ENCODE measurements at regions not wholly inside any gene's neighbourhood (a gene's known extent, or its start where the extent isn't known, plus 50 kb on each side); places are given as distances from the start of the nearest gene placed in this dataset.
"Not testable (repeated sequence)": the region's sequence is repeated elsewhere in the genome, so short reads cannot be mapped to it uniquely, and the experiment has no call there.

DNA sequence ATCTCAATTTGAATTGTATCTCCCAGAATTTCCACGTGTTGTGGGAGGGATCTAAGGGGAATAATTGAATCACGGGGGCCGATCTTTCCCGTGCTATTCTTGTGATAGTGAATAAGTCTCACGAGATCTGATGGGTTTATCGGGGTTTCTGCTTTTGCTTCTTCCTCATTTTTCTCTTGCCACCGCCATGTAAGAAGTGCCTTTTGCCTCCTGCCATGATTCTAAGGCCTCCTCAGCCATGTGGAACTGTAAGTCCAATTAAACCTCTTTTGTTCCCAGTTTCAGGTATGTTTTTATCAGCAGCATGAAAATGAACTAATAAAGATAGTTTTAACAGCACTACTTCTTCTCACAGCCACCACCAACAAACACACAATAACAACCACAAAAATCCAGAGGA is 140.0 kb upstream of the ABI3BP start:
- TF ChIP-seq, protein P1, sequence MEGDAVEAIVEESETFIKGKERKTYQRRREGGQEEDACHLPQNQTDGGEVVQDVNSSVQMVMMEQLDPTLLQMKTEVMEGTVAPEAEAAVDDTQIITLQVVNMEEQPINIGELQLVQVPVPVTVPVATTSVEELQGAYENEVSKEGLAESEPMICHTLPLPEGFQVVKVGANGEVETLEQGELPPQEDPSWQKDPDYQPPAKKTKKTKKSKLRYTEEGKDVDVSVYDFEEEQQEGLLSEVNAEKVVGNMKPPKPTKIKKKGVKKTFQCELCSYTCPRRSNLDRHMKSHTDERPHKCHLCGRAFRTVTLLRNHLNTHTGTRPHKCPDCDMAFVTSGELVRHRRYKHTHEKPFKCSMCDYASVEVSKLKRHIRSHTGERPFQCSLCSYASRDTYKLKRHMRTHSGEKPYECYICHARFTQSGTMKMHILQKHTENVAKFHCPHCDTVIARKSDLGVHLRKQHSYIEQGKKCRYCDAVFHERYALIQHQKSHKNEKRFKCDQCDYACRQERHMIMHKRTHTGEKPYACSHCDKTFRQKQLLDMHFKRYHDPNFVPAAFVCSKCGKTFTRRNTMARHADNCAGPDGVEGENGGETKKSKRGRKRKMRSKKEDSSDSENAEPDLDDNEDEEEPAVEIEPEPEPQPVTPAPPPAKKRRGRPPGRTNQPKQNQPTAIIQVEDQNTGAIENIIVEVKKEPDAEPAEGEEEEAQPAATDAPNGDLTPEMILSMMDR (conservative IDR thresholded peaks at IDR 0.05; ENCODE audit: low read depth, low read length), result not testable (repeated sequence)
- TF ChIP-seq MAZ (IDR thresholded peaks at IDR 0.05; ENCODE audit: borderline replicate concordance, low read depth, low read length); POLR2A (IDR thresholded peaks at IDR 0.05; ENCODE audit: low read depth, low read length); RAD21 (IDR thresholded peaks at IDR 0.05; ENCODE audit: low read length): not testable (repeated sequence)

Data from IMR-90 (cell line).